ENCODE measurements at regions not wholly inside any gene's neighbourhood (a gene's known extent, or its start where the extent isn't known, plus 50 kb on each side); places are given as distances from the start of the nearest gene placed in this dataset.

GRCh38 chr6:164825386-164825785, 484.0 kb downstream of the C6orf118 start:
- CTCF ChIA-PET, result interaction anchor here (0.7 kb wide), 1 partner anchor 9 kb away, joined by 4 read pairs; no protein-coding TSS in a partner anchor
- POLR2A ChIA-PET, result no interaction called here
- no peak for TF ChIP-seq FOXK2 (IDR thresholded peaks at IDR 0.05)
- no peak for DNase-seq (ENCODE audit: extremely low spot score)

GRCh38 chr6:164817662-164818061, 491.7 kb downstream of the C6orf118 start:
- DNase-seq (ENCODE audit: extremely low spot score), result no peak
- no peak for TF ChIP-seq BHLHE40 (IDR thresholded peaks at IDR 0.05; ENCODE audit: borderline replicate concordance)
- TF ChIP-seq SP1 (IDR thresholded peaks at IDR 0.05), result no peak
- no peak for TF ChIP-seq FOXM1 (IDR thresholded peaks at IDR 0.05; ENCODE audit: borderline replicate concordance)
- no peak for TF ChIP-seq FOXA1 (IDR thresholded peaks at IDR 0.05)
- TF ChIP-seq CTBP1 (IDR thresholded peaks at IDR 0.05; ENCODE audit: borderline replicate concordance), result no peak
- TF ChIP-seq LEF1 (IDR thresholded peaks at IDR 0.05; ENCODE audit: borderline replicate concordance), result no peak
- no peak for TF ChIP-seq PKNOX1 (IDR thresholded peaks at IDR 0.05)
- TF ChIP-seq HDGF (IDR thresholded peaks at IDR 0.05; ENCODE audit: borderline replicate concordance), result no peak
- TF ChIP-seq NFRKB (IDR thresholded peaks at IDR 0.05), result no peak
- no peak for TF ChIP-seq FOXK2 (IDR thresholded peaks at IDR 0.05)
- TF ChIP-seq L3MBTL2 (conservative IDR thresholded peaks at IDR 0.05), result no peak
- no peak for TF ChIP-seq SUZ12 (IDR thresholded peaks at IDR 0.05)
- TF ChIP-seq ARNT (IDR thresholded peaks at IDR 0.05), result no peak
- TF ChIP-seq ZNF384 (IDR thresholded peaks at IDR 0.05), result no peak
- ChIA-PET POLR2A (no interaction called here), CTCF (no interaction called here)

GRCh38 chr6:164812706-164813105, 496.7 kb downstream of the C6orf118 start:
- no peak for TF ChIP-seq ARNT (IDR thresholded peaks at IDR 0.05)
- POLR2A ChIA-PET, result no interaction called here
- CTCF ChIA-PET, result no interaction called here
- DNase-seq (ENCODE audit: extremely low spot score), result no peak

GRCh38 chr6:164807125-164807524, 502.3 kb downstream of the C6orf118 start:
- CTCF ChIA-PET, result no interaction called here
- no peak for TF ChIP-seq ELF4 (IDR thresholded peaks at IDR 0.05)
- no peak for TF ChIP-seq L3MBTL2 (conservative IDR thresholded peaks at IDR 0.05)
- TF ChIP-seq TARDBP (IDR thresholded peaks at IDR 0.05), result no peak
- TF ChIP-seq HDGF (IDR thresholded peaks at IDR 0.05; ENCODE audit: borderline replicate concordance), result no peak
- no peak for TF ChIP-seq LEF1 (IDR thresholded peaks at IDR 0.05; ENCODE audit: borderline replicate concordance)
- TF ChIP-seq FOXK2 (IDR thresholded peaks at IDR 0.05), result no peak
- TF ChIP-seq FOXM1 (IDR thresholded peaks at IDR 0.05; ENCODE audit: borderline replicate concordance), result no peak
- no peak for TF ChIP-seq CTBP1 (IDR thresholded peaks at IDR 0.05; ENCODE audit: borderline replicate concordance)
- TF ChIP-seq PKNOX1 (IDR thresholded peaks at IDR 0.05), result no peak
- no peak for TF ChIP-seq ZNF384 (IDR thresholded peaks at IDR 0.05)
- no peak for TF ChIP-seq BHLHE40 (IDR thresholded peaks at IDR 0.05; ENCODE audit: borderline replicate concordance)
- TF ChIP-seq FOXA1 (IDR thresholded peaks at IDR 0.05), result no peak
- no peak for TF ChIP-seq ARNT (IDR thresholded peaks at IDR 0.05)
- TF ChIP-seq SP1 (IDR thresholded peaks at IDR 0.05), result no peak
- TF ChIP-seq SUZ12 (IDR thresholded peaks at IDR 0.05), result no peak
- TF ChIP-seq NFRKB (IDR thresholded peaks at IDR 0.05), result no peak
- POLR2A ChIA-PET, result no interaction called here

GRCh38 chr6:164795056-164795815, 514.2 kb downstream of the C6orf118 start:
- TF ChIP-seq PKNOX1 (IDR thresholded peaks at IDR 0.05) (no peak), ELF4 (IDR thresholded peaks at IDR 0.05) (no peak), HDGF (IDR thresholded peaks at IDR 0.05; ENCODE audit: borderline replicate concordance) (no peak), SUZ12 (IDR thresholded peaks at IDR 0.05) (no peak), SP1 (IDR thresholded peaks at IDR 0.05) (no peak), CTBP1 (IDR thresholded peaks at IDR 0.05; ENCODE audit: borderline replicate concordance) (no peak), L3MBTL2 (conservative IDR thresholded peaks at IDR 0.05) (no peak), FOXK2 (IDR thresholded peaks at IDR 0.05) (no peak), LEF1 (IDR thresholded peaks at IDR 0.05; ENCODE audit: borderline replicate concordance) (no peak), FOXA1 (IDR thresholded peaks at IDR 0.05) (no peak), ARNT (IDR thresholded peaks at IDR 0.05) (no peak)
- POLR2A ChIA-PET, result no interaction called here
- CTCF ChIA-PET, result no interaction called here
- no peak for DNase-seq (ENCODE audit: extremely low spot score)

More at GRCh38 chr6:164807125-164807524, 502.3 kb downstream of the C6orf118 start:
- DNase-seq (ENCODE audit: extremely low spot score), result no peak

GRCh38 chr6:164792666-164793065, 516.7 kb downstream of the C6orf118 start:
- TF ChIP-seq FOXM1 (IDR thresholded peaks at IDR 0.05; ENCODE audit: borderline replicate concordance) (no peak), SP1 (IDR thresholded peaks at IDR 0.05) (no peak), CTBP1 (IDR thresholded peaks at IDR 0.05; ENCODE audit: borderline replicate concordance) (no peak), L3MBTL2 (conservative IDR thresholded peaks at IDR 0.05) (no peak), ARNT (IDR thresholded peaks at IDR 0.05) (no peak), HDGF (IDR thresholded peaks at IDR 0.05; ENCODE audit: borderline replicate concordance) (no peak), ZNF384 (IDR thresholded peaks at IDR 0.05) (no peak)
- CTCF ChIA-PET, result no interaction called here

GRCh38 chr6:164791498-164791897, 517.9 kb downstream of the C6orf118 start:
- CTCF ChIA-PET, result no interaction called here
- POLR2A ChIA-PET, result no interaction called here
- TF ChIP-seq ELF4 (IDR thresholded peaks at IDR 0.05) (no peak), ARNT (IDR thresholded peaks at IDR 0.05) (no peak), SUZ12 (IDR thresholded peaks at IDR 0.05) (no peak), BHLHE40 (IDR thresholded peaks at IDR 0.05; ENCODE audit: borderline replicate concordance) (no peak), FOXK2 (IDR thresholded peaks at IDR 0.05) (no peak), ZNF384 (IDR thresholded peaks at IDR 0.05) (no peak), FOXM1 (IDR thresholded peaks at IDR 0.05; ENCODE audit: borderline replicate concordance) (no peak), NFRKB (IDR thresholded peaks at IDR 0.05) (no peak), PKNOX1 (IDR thresholded peaks at IDR 0.05) (no peak), CTBP1 (IDR thresholded peaks at IDR 0.05; ENCODE audit: borderline replicate concordance) (no peak), TARDBP (IDR thresholded peaks at IDR 0.05) (no peak), L3MBTL2 (conservative IDR thresholded peaks at IDR 0.05) (no peak), LEF1 (IDR thresholded peaks at IDR 0.05; ENCODE audit: borderline replicate concordance) (no peak), FOXA1 (IDR thresholded peaks at IDR 0.05) (no peak)

More at GRCh38 chr6:164792666-164793065, 516.7 kb downstream of the C6orf118 start:
- POLR2A ChIA-PET, result no interaction called here
- DNase-seq (ENCODE audit: extremely low spot score), result no peak

More at GRCh38 chr6:164791498-164791897, 517.9 kb downstream of the C6orf118 start:
- no peak for DNase-seq (ENCODE audit: extremely low spot score)

All from HEK293T (cell line).